BLaER1 treated with 17β-estradiol and CSF1 and Interleukin-3, amounts not matched to agents 10 nM and 100 nM (cell line): ENCODE measurements at regions not wholly inside any gene's neighbourhood (a gene's known extent, or its start where the extent isn't known, plus 50 kb on each side); places are given as distances from the start of the nearest gene placed in this dataset.

Experiments
- H3K27ac ChIP-seq, 11 experiments: shearing (Covaris generic); formaldehyde crosslinking; 2 replicates each; pipeline ENCODE4 v1.8.1; 2022
- H3K27me3 ChIP-seq, 11 experiments: shearing (Covaris generic); formaldehyde crosslinking; 2 replicates each; pipeline ENCODE4 v1.8.1; 2022
- H3K36me3 ChIP-seq, 11 experiments: shearing (Covaris generic); formaldehyde crosslinking; 2 replicates each; pipeline ENCODE4 v1.8.1; 2022
- H3K4me1 ChIP-seq, 10 experiments: shearing (Covaris generic); formaldehyde crosslinking; 2 replicates each; pipeline ENCODE4 v1.8.1; 2022
- H3K4me2 ChIP-seq, 11 experiments: shearing (Covaris generic); formaldehyde crosslinking; 2 replicates each; pipeline ENCODE4 v1.8.1; 2022
- H3K4me3 ChIP-seq, 10 experiments: shearing (Covaris generic); formaldehyde crosslinking; 2 replicates each; pipeline ENCODE4 v1.8.1; 2022
- H3K9ac ChIP-seq, 11 experiments: shearing (Covaris generic); formaldehyde crosslinking; 2 replicates each; pipeline ENCODE4 v1.8.1; 2022
- H3K9me3 ChIP-seq, 11 experiments: shearing (Covaris generic); formaldehyde crosslinking; replicated peaks in 1 of 11; 2 replicates each; pipeline ENCODE4 v1.8.1; 2022
- H4K20me1 ChIP-seq, 11 experiments: shearing (Covaris generic); formaldehyde crosslinking; 2 replicates each; pipeline ENCODE4 v1.8.1; 2022
- Cebpa-rat ChIP-seq, 11 experiments: shearing (Covaris generic); IDR thresholded peaks; 2 replicates each; pipeline ENCODE4 v1.8.1; 2022

DNA sequence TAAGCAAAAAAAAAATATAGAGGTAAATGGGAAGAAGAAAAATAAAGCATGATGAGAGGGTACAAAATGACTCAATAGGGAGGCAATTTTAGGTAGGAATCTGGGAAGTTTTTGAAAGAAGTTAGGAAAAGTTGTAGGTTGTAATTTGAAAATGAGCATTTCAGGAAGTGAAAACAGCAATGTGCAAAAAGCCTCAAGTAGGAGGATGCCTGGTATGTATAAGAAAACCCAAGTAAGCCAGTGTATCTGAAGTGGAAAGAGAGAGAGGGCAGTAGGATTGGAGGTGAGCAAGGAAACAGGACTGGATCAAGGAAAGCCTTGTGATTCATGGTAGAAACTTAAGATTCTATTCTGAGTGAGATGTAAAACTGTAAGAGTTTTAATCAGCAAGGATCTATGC is 121.6 kb upstream of the SPRY2 start:
- H3K27ac ChIP-seq = peak overlapping the region in 8 of 11 experiments; percentile 49 to 95 (median 70); a peak in 16 of 22 replicates
- no peak overlapping the region; a peak in 1 of 20 replicates for H3K4me3 ChIP-seq
- H3K4me2 ChIP-seq = peak overlapping the region; percentile 49 to 69 (median 58)
- peak overlapping the region in 3 of 11 experiments; percentile 2 to 60 (median 18); a peak in 2 of 22 replicates for H3K9ac ChIP-seq
- H3K36me3 ChIP-seq = no peaks in the 10 kb centered on the region
- no peaks in the 10 kb centered on the region for H4K20me1 ChIP-seq
- peaks cover 24 to 57% (median 40%) of the 10 kb centered on the region in 10 experiments for H3K4me1 ChIP-seq
- TF ChIP-seq Cebpa-rat (IDR thresholded peaks at IDR 0.05) = no peak
- peaks cover 0 to 76% (median 0%) of the 10 kb centered on the region in 11 experiments; a peak in 4 of 22 replicates for H3K27me3 ChIP-seq
- peaks cover 22 to 56% (median 46%) of the 10 kb centered on the region in 11 experiments for H3K9me3 ChIP-seq

DNA sequence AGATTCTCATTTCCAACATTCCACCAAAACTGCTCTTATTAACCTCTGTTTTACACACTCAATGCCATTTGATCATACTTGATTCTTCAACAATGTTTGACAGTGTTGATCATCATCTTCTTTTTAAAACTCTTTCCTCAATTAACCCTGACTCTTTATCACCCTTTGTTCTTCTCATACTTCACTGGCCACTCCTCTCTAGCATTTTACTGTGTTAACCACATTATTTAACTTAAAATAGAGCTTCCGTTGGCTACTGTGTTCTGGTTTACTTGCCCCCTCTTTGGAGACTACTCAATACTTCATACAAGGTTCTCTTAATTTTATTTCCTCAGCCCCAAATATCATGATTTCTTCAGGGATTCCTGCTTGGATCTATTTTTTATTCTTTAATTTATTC is 121.1 kb upstream of the SPRY2 start:
- Histone ChIP-seq H3K27me3 (peaks cover 0 to 81% (median 0%) of the 10 kb centered on the region in 11 experiments; a peak in 4 of 22 replicates), H3K4me2 (peak overlapping the region; percentile 9 to 69 (median 58); a peak in 21 of 22 replicates), H3K4me1 (peaks cover 24 to 57% (median 40%) of the 10 kb centered on the region in 10 experiments), H3K9me3 (peaks cover 27 to 61% (median 50%) of the 10 kb centered on the region in 11 experiments), H4K20me1 (no peaks in the 10 kb centered on the region), H3K27ac (peak overlapping the region in 8 of 11 experiments; percentile 49 to 95 (median 70); a peak in 17 of 22 replicates), H3K4me3 (no peak overlapping the region; a peak in 1 of 20 replicates), H3K36me3 (no peaks in the 10 kb centered on the region), H3K9ac (peak overlapping the region in 2 of 11 experiments; percentile 18 to 60; a peak in 4 of 22 replicates)
- no peak for TF ChIP-seq Cebpa-rat (IDR thresholded peaks at IDR 0.05)

DNA sequence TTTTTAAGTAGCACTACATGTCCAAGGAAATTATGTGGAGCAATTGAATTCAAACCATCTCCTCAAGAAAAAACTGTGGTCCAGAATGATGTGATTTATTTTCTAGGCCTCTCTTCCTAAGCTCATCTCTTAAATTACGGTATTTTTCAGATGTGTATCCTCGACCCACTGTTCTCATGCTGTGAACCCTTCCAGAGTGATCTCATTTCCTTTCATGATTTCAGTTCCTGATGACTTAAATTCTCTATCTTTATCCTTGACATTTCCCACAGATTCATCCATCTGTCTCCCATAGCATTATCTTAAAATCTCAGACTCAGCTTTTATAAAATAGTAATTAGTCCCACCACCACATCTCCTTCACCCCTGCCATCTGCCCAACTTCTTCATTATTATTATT is 117.6 kb upstream of the SPRY2 start:
- Histone ChIP-seq H3K4me1 (peaks cover 37 to 69% (median 50%) of the 10 kb centered on the region in 10 experiments), H3K4me2 (peak overlapping the region in 6 of 11 experiments; percentile 6 to 22 (median 17); a peak in 6 of 22 replicates), H3K36me3 (0 out of 22 replicates have a peak, but pooled peaks cover 0 to 4% (median 0%) of the 10 kb centered on the region in 11 experiments), H3K27ac (peak overlapping the region in 7 of 11 experiments; percentile 0 to 95 (median 40); a peak in 10 of 22 replicates), H3K27me3 (peaks cover 0 to 77% (median 0%) of the 10 kb centered on the region in 11 experiments; a peak in 4 of 22 replicates), H3K4me3 (no peak overlapping the region), H4K20me1 (no peaks in the 10 kb centered on the region), H3K9ac (no peak overlapping the region), H3K9me3 (peaks cover 31 to 64% (median 54%) of the 10 kb centered on the region in 11 experiments)
- TF ChIP-seq Cebpa-rat (IDR thresholded peaks at IDR 0.05) = no peak

DNA sequence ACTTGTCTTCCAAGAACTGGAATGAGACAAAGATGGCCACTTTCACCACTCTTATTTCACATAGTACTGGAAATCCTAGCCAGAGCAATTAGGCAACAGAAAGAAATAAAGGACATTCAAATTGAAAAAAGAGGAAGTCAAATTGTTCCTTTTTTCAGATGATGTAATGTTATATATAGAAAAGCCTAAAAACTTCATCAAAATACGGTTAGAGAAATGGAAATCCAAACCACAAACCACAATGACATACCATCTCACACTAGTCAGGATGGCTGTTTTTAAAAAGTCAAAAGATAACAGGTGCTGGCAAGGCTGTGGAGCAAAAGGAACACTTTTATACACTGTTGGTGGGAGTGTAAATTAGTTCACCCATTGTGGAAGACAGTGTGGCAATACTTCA is 113.3 kb upstream of the SPRY2 start:
- Histone ChIP-seq H3K36me3 (peaks cover 0 to 15% (median 0%) of the 10 kb centered on the region in 11 experiments; a peak in 4 of 22 replicates), H4K20me1 (no peaks in the 10 kb centered on the region), H3K4me2 (peak overlapping the region in 9 of 11 experiments; percentile 0 to 73 (median 55); a peak in 15 of 22 replicates), H3K27me3 (peaks cover 0 to 74% (median 0%) of the 10 kb centered on the region in 11 experiments; a peak in 5 of 22 replicates), H3K4me3 (peak overlapping the region in 1 of 10 experiments; percentile 16; a peak in 1 of 20 replicates), H3K27ac (peak overlapping the region; percentile 37 to 96 (median 91); a peak in 21 of 22 replicates), H3K9ac (peak overlapping the region in 8 of 11 experiments; percentile 60 to 78 (median 70); a peak in 17 of 22 replicates), H3K9me3 (peaks cover 41 to 85% (median 80%) of the 10 kb centered on the region in 11 experiments), H3K4me1 (peaks cover 46 to 70% (median 57%) of the 10 kb centered on the region in 10 experiments)
- peak in 7 of 11 experiments; percentile 69 to 98 (median 79); a peak in 12 of 22 replicates for TF ChIP-seq Cebpa-rat (IDR thresholded peaks at IDR 0.05)

GRCh38 chr13:80452279-80452678 is 111.4 kb upstream of the SPRY2 start:
- H3K9me3 ChIP-seq = peaks cover 30 to 70% (median 65%) of the 10 kb centered on the region in 11 experiments
- H4K20me1 ChIP-seq = no peaks in the 10 kb centered on the region
- H3K36me3 ChIP-seq = peaks cover 0 to 15% (median 0%) of the 10 kb centered on the region in 11 experiments; a peak in 4 of 22 replicates
- H3K4me3 ChIP-seq = peak overlapping the region in 8 of 10 experiments; percentile 2 to 51 (median 28); a peak in 13 of 20 replicates
- peak overlapping the region in 10 of 11 experiments; percentile 22 to 81 (median 72); a peak in 20 of 22 replicates for H3K4me2 ChIP-seq
- peak overlapping the region in 8 of 11 experiments; percentile 27 to 78 (median 56); a peak in 14 of 22 replicates for H3K9ac ChIP-seq
- TF ChIP-seq Cebpa-rat (IDR thresholded peaks at IDR 0.05) = no peak
- H3K4me1 ChIP-seq = peaks cover 54 to 78% (median 69%) of the 10 kb centered on the region in 10 experiments
- peaks cover 0 to 72% (median 0%) of the 10 kb centered on the region in 11 experiments; a peak in 5 of 22 replicates for H3K27me3 ChIP-seq
- peak overlapping the region in 10 of 11 experiments; percentile 1 to 96 (median 92); a peak in 19 of 22 replicates for H3K27ac ChIP-seq

GRCh38 chr13:80451641-80452040 is 110.7 kb upstream of the SPRY2 start:
- peaks cover 24 to 63% (median 59%) of the 10 kb centered on the region in 11 experiments for H3K9me3 ChIP-seq
- TF ChIP-seq Cebpa-rat (IDR thresholded peaks at IDR 0.05) = no peak
- H3K27ac ChIP-seq = peak overlapping the region in 9 of 11 experiments; percentile 66 to 96 (median 92); a peak in 18 of 22 replicates
- peaks cover 0 to 69% (median 0%) of the 10 kb centered on the region in 11 experiments; a peak in 5 of 22 replicates for H3K27me3 ChIP-seq
- H3K4me1 ChIP-seq = peaks cover 54 to 78% (median 69%) of the 10 kb centered on the region in 10 experiments
- peak overlapping the region in 7 of 10 experiments; percentile 7 to 51 (median 35); a peak in 12 of 20 replicates for H3K4me3 ChIP-seq
- peak overlapping the region in 6 of 11 experiments; percentile 27 to 74 (median 60); a peak in 10 of 22 replicates for H3K9ac ChIP-seq
- peak overlapping the region; percentile 18 to 81 (median 72); a peak in 20 of 22 replicates for H3K4me2 ChIP-seq
- peaks cover 0 to 15% (median 0%) of the 10 kb centered on the region in 11 experiments; a peak in 4 of 22 replicates for H3K36me3 ChIP-seq
- H4K20me1 ChIP-seq = no peaks in the 10 kb centered on the region

DNA sequence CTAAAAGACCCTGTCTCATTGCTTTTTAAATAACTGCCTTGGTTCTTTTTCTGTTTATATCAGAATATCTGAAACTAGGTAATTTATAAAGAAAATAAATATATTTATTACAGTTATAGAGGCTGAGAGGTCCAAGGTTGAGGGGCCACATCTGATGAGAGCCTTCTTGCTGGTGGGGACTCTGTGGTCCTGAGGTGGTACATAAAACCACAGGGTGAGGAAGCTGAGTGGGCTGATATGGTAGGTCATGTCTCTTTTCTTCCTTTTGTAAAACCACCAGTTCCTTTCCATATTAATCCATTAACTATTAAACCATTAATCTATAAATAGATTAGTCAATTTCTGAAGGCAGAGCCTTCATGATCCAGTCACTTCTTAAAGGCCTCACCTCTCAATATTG is 109.5 kb upstream of the SPRY2 start:
- Histone ChIP-seq H4K20me1 (no peaks in the 10 kb centered on the region), H3K4me2 (peak overlapping the region; percentile 48 to 81 (median 72); a peak in 21 of 22 replicates), H3K36me3 (peaks cover 0 to 15% (median 0%) of the 10 kb centered on the region in 11 experiments; a peak in 4 of 22 replicates), H3K9me3 (peaks cover 14 to 51% (median 46%) of the 10 kb centered on the region in 11 experiments; a peak in 21 of 22 replicates), H3K4me3 (no peak overlapping the region), H3K27me3 (peaks cover 0 to 65% (median 0%) of the 10 kb centered on the region in 11 experiments; a peak in 5 of 22 replicates), H3K27ac (peak overlapping the region in 9 of 11 experiments; percentile 46 to 96 (median 92); a peak in 19 of 22 replicates), H3K9ac (peak overlapping the region in 6 of 11 experiments; percentile 5 to 74 (median 14); a peak in 6 of 22 replicates), H3K4me1 (peaks cover 57 to 79% (median 71%) of the 10 kb centered on the region in 10 experiments)
- TF ChIP-seq Cebpa-rat (IDR thresholded peaks at IDR 0.05) = no peak

DNA sequence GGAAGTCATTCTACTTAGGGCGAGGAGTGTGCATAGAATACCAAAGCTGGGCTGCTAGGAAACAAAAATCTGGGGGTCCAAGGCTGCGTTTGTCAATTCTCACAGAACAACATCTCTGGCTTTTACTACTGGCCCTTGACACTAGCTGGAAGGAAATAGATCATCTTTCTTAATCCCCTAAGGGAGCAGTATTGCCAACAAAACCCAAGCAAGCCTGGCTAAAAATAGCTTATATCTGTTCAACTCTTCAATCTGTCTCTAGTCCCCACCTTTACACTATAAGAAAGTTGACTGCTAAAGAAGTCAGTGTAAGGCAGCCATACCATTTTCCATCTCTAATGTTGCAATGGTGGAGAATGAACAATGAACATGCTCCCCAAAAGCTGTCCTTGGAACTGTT is 107.8 kb upstream of the SPRY2 start:
- TF ChIP-seq Cebpa-rat (IDR thresholded peaks at IDR 0.05) = no peak
- peak overlapping the region in 6 of 11 experiments; percentile 8 to 74 (median 29); a peak in 8 of 22 replicates for H3K9ac ChIP-seq
- no peaks in the 10 kb centered on the region for H4K20me1 ChIP-seq
- peaks cover 63 to 83% (median 78%) of the 10 kb centered on the region in 10 experiments for H3K4me1 ChIP-seq
- H3K36me3 ChIP-seq = peaks cover 0 to 15% (median 0%) of the 10 kb centered on the region in 11 experiments; a peak in 4 of 22 replicates
- H3K27me3 ChIP-seq = peaks cover 0 to 76% (median 0%) of the 10 kb centered on the region in 11 experiments; a peak in 5 of 22 replicates
- H3K4me2 ChIP-seq = peak overlapping the region; percentile 23 to 81 (median 72)
- H3K4me3 ChIP-seq = peak overlapping the region in 3 of 10 experiments; percentile 7 to 17 (median 16); a peak in 3 of 20 replicates
- H3K9me3 ChIP-seq = peaks cover 14 to 40% (median 36%) of the 10 kb centered on the region in 11 experiments; a peak in 21 of 22 replicates
- peak overlapping the region in 10 of 11 experiments; percentile 10 to 96 (median 92); a peak in 18 of 22 replicates for H3K27ac ChIP-seq
